ENCODE measurements at regions not wholly inside any gene's neighbourhood (a gene's known extent, or its start where the extent isn't known, plus 50 kb on each side); places are given as distances from the start of the nearest gene placed in this dataset.

GRCh38 chr7:80977751-80978150 is 58.9 kb upstream of the SEMA3C start:
- no peak for DNase-seq (ENCODE audit: extremely low read depth, low read depth)
- H3K4me3 ChIP-seq (replicated peaks; ENCODE audit: low read depth, low read length): no peak overlapping the region
- no peak for TF ChIP-seq CTCF (IDR thresholded peaks at IDR 0.05; ENCODE audit: low read depth, low read length, missing control alignments)

GRCh38 chr7:80974396-80975358 is 55.8 kb upstream of the SEMA3C start:
- no peak overlapping the region for H3K4me3 ChIP-seq (replicated peaks; ENCODE audit: low read depth, low read length)
- TF ChIP-seq CTCF (IDR thresholded peaks at IDR 0.05; ENCODE audit: low read depth, low read length, missing control alignments): no peak
- DNase-seq (ENCODE audit: extremely low read depth, low read depth): no peak

GRCh38 chr7:80971225-80971624 is 52.4 kb upstream of the SEMA3C start:
- no peak overlapping the region for H3K4me3 ChIP-seq (replicated peaks; ENCODE audit: low read depth, low read length)
- no peak for DNase-seq (ENCODE audit: extremely low read depth, low read depth)
- TF ChIP-seq CTCF (IDR thresholded peaks at IDR 0.05; ENCODE audit: low read depth, low read length, missing control alignments): no peak

Measured in HFF-Myc (cell line).